HUES6 (cell line): ENCODE measurements at regions not wholly inside any gene's neighbourhood (a gene's known extent, or its start where the extent isn't known, plus 50 kb on each side); places are given as distances from the start of the nearest gene placed in this dataset.
"Not testable (repeated sequence)": the region's sequence is repeated elsewhere in the genome, so short reads cannot be mapped to it uniquely, and the experiment has no call there.

ENCODE experiments used
- H3K27ac ChIP-seq: 2 replicates; pipeline ENCODE4 v1.7.0; 2013; ENCODE audit warnings: low read depth, mild to moderate bottlenecking, low read length, inconsistent platforms
- H3K27me3 ChIP-seq: 2 replicates; pipeline ENCODE4 v1.6.1; 2013; ENCODE audit warnings: low read length; ENCODE audit not compliant: control insufficient read depth, insufficient read depth
- H3K36me3 ChIP-seq: 2 replicates; pipeline ENCODE4 v1.6.1; 2013; ENCODE audit warnings: low read length; ENCODE audit not compliant: control insufficient read depth, insufficient read depth
- H3K4me1 ChIP-seq: 2 replicates; pipeline ENCODE4 v1.6.1; 2013; ENCODE audit warnings: low read length; ENCODE audit not compliant: control insufficient read depth, insufficient read depth
- H3K4me3 ChIP-seq: 2 replicates; pipeline ENCODE4 v1.5.1; 2013; ENCODE audit warnings: low read depth, low read length
- H3K9ac ChIP-seq: one replicate; pipeline ENCODE4 v1.6.1; 2013; ENCODE audit warnings: mild to moderate bottlenecking, low read length
- H3K9me3 ChIP-seq: 2 replicates; pipeline ENCODE4 v1.6.1; 2013; ENCODE audit warnings: low read depth, low read length; ENCODE audit not compliant: control insufficient read depth, insufficient read depth

DNA sequence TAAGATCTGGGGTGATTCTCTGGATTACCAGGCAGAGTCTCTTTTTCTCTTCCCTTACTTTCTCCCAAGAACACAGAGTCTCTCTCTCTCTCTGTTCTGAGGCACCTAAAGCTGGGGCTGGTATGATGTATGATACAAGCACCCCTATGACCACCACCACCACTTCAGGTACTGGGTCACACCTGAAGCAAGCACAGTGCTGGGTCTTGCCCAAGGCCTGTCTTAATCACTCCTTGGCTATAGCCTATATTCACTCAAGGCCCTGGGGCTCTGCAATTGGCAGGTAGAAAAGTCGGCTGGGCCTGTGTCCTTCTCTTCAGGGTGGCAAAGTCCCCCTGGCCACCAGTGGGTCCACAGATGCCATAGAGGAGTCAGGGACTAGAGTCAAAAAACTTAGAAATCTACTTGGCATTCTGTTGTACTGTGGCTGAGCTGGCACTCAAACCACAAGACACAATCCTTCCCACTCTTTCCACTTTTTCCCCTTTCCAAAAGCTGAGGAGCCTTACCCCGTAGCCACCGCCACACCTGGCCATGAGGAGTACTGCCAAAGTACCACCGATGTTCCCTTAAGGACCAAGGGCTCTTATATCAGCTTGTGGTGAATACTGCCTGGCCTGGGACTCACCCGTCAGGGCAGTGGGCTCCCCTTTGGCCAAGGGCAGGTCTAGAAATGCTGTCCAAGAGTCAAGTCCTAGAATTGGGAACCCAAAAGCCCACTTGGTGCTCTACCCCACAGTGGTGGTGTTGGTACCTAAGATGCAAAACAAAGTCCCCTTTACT, 159.2 kb downstream of the POTEM start:
- H3K27ac ChIP-seq, H3K9ac ChIP-seq: not testable (repeated sequence)

GRCh38 chr14:19127664-19128435, 160.6 kb downstream of the POTEM start:
- not testable (repeated sequence) for H3K9me3 ChIP-seq, H3K36me3 ChIP-seq, H3K9ac ChIP-seq, H3K27ac ChIP-seq, H3K27me3 ChIP-seq, H3K4me1 ChIP-seq, H3K4me3 ChIP-seq

More for the DNA sequence above, 159.2 kb downstream of the POTEM start:
- H3K4me1 ChIP-seq, H3K27me3 ChIP-seq, H3K9me3 ChIP-seq, H3K4me3 ChIP-seq, H3K36me3 ChIP-seq: not testable (repeated sequence)

- H3K4me1 ChIP-seq, H3K27ac ChIP-seq, H3K27me3 ChIP-seq, H3K4me3 ChIP-seq, H3K9ac ChIP-seq, H3K9me3 ChIP-seq, H3K36me3 ChIP-seq: not testable (repeated sequence)
Measured at GRCh38 chr14:19131553-19131952, 164.3 kb downstream of the POTEM start.

GRCh38 chr14:19132013-19132835, 165.0 kb downstream of the POTEM start:
- not testable (repeated sequence) for H3K9me3 ChIP-seq, H3K27me3 ChIP-seq, H3K4me1 ChIP-seq, H3K4me3 ChIP-seq, H3K27ac ChIP-seq, H3K9ac ChIP-seq, H3K36me3 ChIP-seq

GRCh38 chr14:19132836-19133120, 165.5 kb downstream of the POTEM start:
- not testable (repeated sequence) for H3K9ac ChIP-seq, H3K9me3 ChIP-seq, H3K27ac ChIP-seq, H3K4me3 ChIP-seq, H3K27me3 ChIP-seq, H3K36me3 ChIP-seq, H3K4me1 ChIP-seq

- not testable (repeated sequence) for H3K27ac ChIP-seq, H3K27me3 ChIP-seq, H3K9ac ChIP-seq, H3K9me3 ChIP-seq, H3K4me3 ChIP-seq, H3K36me3 ChIP-seq, H3K4me1 ChIP-seq
Measured at GRCh38 chr14:19157106-19157709, 190.0 kb downstream of the POTEM start.

DNA sequence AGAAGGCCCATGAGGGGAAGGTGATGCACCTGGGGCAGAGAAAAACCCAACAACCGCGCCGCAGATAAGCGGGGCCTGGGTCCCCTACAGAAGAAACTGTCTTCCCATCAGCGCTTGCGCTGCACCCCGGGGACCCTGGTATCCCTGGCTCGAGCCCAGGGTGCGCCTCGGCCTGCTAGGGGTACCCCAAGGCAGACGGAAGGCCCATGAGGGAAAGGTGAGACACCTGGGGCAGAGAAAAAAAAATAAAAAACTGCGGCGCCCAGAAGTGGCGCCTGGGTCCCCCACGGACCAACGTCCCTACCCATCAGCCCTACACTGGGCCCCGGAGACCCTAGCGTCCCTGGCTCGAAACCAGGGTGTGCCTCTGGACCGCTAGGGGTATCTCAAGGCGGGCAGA, 190.8 kb downstream of the POTEM start:
- not testable (repeated sequence) for H3K4me1 ChIP-seq, H3K9ac ChIP-seq, H3K4me3 ChIP-seq, H3K36me3 ChIP-seq, H3K9me3 ChIP-seq, H3K27ac ChIP-seq, H3K27me3 ChIP-seq

DNA sequence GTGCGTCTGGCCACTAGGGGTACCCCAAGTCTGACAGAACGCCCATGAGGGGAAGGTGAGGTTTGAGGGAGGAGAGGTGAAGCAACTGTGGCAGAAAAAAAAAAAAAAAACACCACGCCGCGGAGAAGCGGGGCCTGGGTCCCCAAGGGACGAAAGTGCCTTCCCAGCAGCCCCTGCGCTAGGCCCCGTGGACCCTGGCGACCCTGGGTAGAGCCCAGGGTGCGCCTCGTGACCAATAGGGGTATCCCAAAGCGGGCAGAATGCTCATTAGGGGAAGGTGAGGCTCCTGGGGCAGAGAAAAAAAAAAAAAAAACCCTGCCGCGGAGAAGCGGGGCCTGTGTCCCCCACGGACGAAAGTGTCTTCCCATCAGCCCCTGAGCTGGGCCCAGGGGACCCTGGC, 191.4 kb downstream of the POTEM start:
- H3K36me3 ChIP-seq, H3K9me3 ChIP-seq, H3K27ac ChIP-seq, H3K27me3 ChIP-seq, H3K4me3 ChIP-seq, H3K4me1 ChIP-seq, H3K9ac ChIP-seq: not testable (repeated sequence)

GRCh38 chr14:19159003-19159625, 191.9 kb downstream of the POTEM start:
- not testable (repeated sequence) for H3K9me3 ChIP-seq, H3K4me1 ChIP-seq, H3K36me3 ChIP-seq, H3K27ac ChIP-seq, H3K9ac ChIP-seq, H3K4me3 ChIP-seq, H3K27me3 ChIP-seq

- H3K9me3 ChIP-seq, H3K36me3 ChIP-seq, H3K27ac ChIP-seq, H3K4me1 ChIP-seq, H3K27me3 ChIP-seq, H3K4me3 ChIP-seq, H3K9ac ChIP-seq: not testable (repeated sequence)
Measured at GRCh38 chr14:19160379-19160778, 193.1 kb downstream of the POTEM start.
